ENCODE measurements at regions not wholly inside any gene's neighbourhood (a gene's known extent, or its start where the extent isn't known, plus 50 kb on each side); places are given as distances from the start of the nearest gene placed in this dataset.

- TF ChIP-seq POLR2A (IDR thresholded peaks at IDR 0.05), result no peak
- TF ChIP-seq, protein P1, sequence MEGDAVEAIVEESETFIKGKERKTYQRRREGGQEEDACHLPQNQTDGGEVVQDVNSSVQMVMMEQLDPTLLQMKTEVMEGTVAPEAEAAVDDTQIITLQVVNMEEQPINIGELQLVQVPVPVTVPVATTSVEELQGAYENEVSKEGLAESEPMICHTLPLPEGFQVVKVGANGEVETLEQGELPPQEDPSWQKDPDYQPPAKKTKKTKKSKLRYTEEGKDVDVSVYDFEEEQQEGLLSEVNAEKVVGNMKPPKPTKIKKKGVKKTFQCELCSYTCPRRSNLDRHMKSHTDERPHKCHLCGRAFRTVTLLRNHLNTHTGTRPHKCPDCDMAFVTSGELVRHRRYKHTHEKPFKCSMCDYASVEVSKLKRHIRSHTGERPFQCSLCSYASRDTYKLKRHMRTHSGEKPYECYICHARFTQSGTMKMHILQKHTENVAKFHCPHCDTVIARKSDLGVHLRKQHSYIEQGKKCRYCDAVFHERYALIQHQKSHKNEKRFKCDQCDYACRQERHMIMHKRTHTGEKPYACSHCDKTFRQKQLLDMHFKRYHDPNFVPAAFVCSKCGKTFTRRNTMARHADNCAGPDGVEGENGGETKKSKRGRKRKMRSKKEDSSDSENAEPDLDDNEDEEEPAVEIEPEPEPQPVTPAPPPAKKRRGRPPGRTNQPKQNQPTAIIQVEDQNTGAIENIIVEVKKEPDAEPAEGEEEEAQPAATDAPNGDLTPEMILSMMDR (IDR thresholded peaks at IDR 0.05), result no peak
Measured at GRCh38 chr13:48844676-48845075, 131.0 kb upstream of the FNDC3A start.

All from right lobe of liver (tissue), 4 donors.